ENCODE measurements at regions not wholly inside any gene's neighbourhood (a gene's known extent, or its start where the extent isn't known, plus 50 kb on each side); places are given as distances from the start of the nearest gene placed in this dataset.

DNA sequence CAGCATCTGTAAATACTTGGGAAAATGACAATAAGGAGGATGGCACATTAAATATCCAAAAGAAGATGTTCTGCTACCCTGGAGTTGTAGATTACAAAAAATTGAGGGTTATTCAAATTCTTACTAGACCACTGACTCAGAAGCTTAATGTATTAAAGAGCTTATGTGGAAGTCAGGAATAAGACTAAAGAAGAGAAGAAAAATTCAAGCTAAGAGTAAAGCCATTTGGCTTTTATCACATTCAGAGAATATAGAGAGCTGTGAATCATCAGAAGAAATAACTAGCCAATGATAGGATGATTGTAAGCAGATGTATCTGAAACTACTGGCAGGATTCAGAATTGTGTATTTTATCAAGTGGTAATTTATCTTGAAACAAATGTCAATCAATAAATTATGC, 237.0 kb downstream of the TBX15 start:
- no peak overlapping the region for H3K27ac Mint-ChIP-seq
- ChIA-PET POLR2A (interaction anchor here in 1 of 2 donors (0.5 kb wide), 1 partner anchor 207 kb away, joined by 4 read pairs; no protein-coding TSS in a partner anchor), CTCF (no interaction called here)
- no peaks in the 10 kb centered on the region for H3K27me3 ChIP-seq (replicated peaks in 1 of 2; ENCODE audit: control insufficient read depth in 2 of 2, extremely low read depth in 1 of 2, insufficient read depth in 2 of 2, low read length in 1 of 2)
- no peaks in the 10 kb centered on the region for H3K27me3 Mint-ChIP-seq
- H3K36me3 ChIP-seq (ENCODE audit: control insufficient read depth in 2 of 2, extremely low read depth in 1 of 2, insufficient read depth in 1 of 2, low read length in 1 of 2), result no peaks in the 10 kb centered on the region
- H3K9me3 Mint-ChIP-seq, result peaks cover 2 to 16% (median 13%) of the 10 kb centered on the region in 3 donors
- H3K4me3 Mint-ChIP-seq, result no peak overlapping the region
- ATAC-seq (replicated peaks in 1 of 4), result no peak
- H3K4me1 Mint-ChIP-seq, result no peaks in the 10 kb centered on the region
- no peak overlapping the region for H3K4me3 ChIP-seq (ENCODE audit: control insufficient read depth in 1 of 2, extremely low read depth in 1 of 2, low read length in 1 of 2)
- H3K36me3 Mint-ChIP-seq, result no peaks in the 10 kb centered on the region
- no peak overlapping the region for H3K27ac ChIP-seq (ENCODE audit: low read length)
- no peaks in the 10 kb centered on the region for H3K9me3 ChIP-seq
- H3K4me1 ChIP-seq (ENCODE audit: control insufficient read depth in 1 of 2, extremely low read depth in 1 of 2, insufficient read depth in 2 of 2, low read length in 2 of 2), result no peaks in the 10 kb centered on the region
- no peak for DNase-seq

DNA sequence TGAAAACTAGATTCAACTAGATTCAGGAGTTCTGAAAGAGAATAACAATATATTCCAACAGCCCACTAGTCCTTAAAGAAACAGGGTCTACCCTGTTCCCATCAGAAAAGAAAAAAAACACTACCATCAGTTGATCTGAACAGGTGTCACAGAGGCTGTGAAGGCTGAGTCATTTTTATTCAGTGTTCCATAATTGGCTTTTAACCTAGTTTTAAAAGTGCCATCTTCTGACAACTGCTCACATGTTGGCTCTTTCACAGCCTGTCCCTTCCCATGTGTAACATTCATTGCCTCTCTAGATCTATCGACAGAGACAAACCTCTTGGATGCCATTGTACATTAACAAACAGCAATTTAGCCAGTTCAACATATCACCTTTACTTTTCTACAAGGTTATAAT, 243.7 kb downstream of the TBX15 start:
- peaks cover 0 to 2% of the 10 kb centered on the region in 2 experiments for H3K27me3 ChIP-seq (replicated peaks in 1 of 2; ENCODE audit: control insufficient read depth in 2 of 2, extremely low read depth in 1 of 2, insufficient read depth in 2 of 2, low read length in 1 of 2)
- no peaks in the 10 kb centered on the region for H3K9me3 ChIP-seq
- ATAC-seq (replicated peaks in 1 of 4) (no peak), DNase-seq (no peak)
- Mint-ChIP-seq H3K4me1 (no peaks in the 10 kb centered on the region), H3K36me3 (no peaks in the 10 kb centered on the region), H3K4me3 (no peak overlapping the region), H3K9me3 (peaks cover 9 to 12% (median 10%) of the 10 kb centered on the region in 3 donors), H3K27me3 (no peaks in the 10 kb centered on the region), H3K27ac (no peak overlapping the region)
- no peaks in the 10 kb centered on the region for H3K36me3 ChIP-seq (ENCODE audit: control insufficient read depth in 2 of 2, extremely low read depth in 1 of 2, insufficient read depth in 1 of 2, low read length in 1 of 2)
- ChIA-PET CTCF (no interaction called here), POLR2A (no interaction called here)
- H3K4me3 ChIP-seq (ENCODE audit: control insufficient read depth in 1 of 2, extremely low read depth in 1 of 2, low read length in 1 of 2), result no peak overlapping the region
- WGBS (ENCODE audit: insufficient coverage), result 60% methylated on average over 1 of the region's 1 CpG
- no peaks in the 10 kb centered on the region for H3K4me1 ChIP-seq (ENCODE audit: control insufficient read depth in 1 of 2, extremely low read depth in 1 of 2, insufficient read depth in 2 of 2, low read length in 2 of 2)
- H3K27ac ChIP-seq (ENCODE audit: low read length), result no peak overlapping the region

DNA sequence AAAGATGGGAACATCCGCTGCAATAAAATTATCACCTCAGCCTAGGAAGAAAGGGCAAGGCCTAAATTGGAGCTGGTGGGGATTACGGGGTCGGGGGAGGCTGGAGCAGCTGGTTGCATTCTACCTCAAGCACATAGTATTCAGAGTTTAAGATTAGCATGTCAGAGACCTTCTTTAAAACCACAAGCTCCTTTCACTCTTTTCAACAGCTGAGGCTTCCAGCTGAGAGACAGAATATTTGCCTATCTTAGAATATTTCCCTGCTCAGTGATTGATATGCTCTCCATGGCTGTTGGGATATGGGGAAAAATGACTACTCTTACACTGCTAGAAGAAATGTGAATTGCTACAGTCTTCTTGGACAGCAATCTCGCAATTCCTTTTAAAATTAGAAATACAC, 248.6 kb downstream of the TBX15 start:
- no peaks in the 10 kb centered on the region for H3K9me3 ChIP-seq
- POLR2A ChIA-PET, result interaction anchor here in 1 of 2 donors (0.6 kb wide), 1 partner anchor 9 kb away, joined by 4 read pairs; no protein-coding TSS in a partner anchor
- no peak overlapping the region for H3K27ac Mint-ChIP-seq
- H3K4me3 ChIP-seq (ENCODE audit: control insufficient read depth in 1 of 2, extremely low read depth in 1 of 2, low read length in 1 of 2), result no peak overlapping the region
- no peaks in the 10 kb centered on the region for H3K4me1 ChIP-seq (ENCODE audit: control insufficient read depth in 1 of 2, extremely low read depth in 1 of 2, insufficient read depth in 2 of 2, low read length in 2 of 2)
- no peaks in the 10 kb centered on the region for H3K36me3 ChIP-seq (ENCODE audit: control insufficient read depth in 2 of 2, extremely low read depth in 1 of 2, insufficient read depth in 1 of 2, low read length in 1 of 2)
- peaks cover 0 to 2% of the 10 kb centered on the region in 2 experiments for H3K27me3 ChIP-seq (replicated peaks in 1 of 2; ENCODE audit: control insufficient read depth in 2 of 2, extremely low read depth in 1 of 2, insufficient read depth in 2 of 2, low read length in 1 of 2)
- no CpG with 5 or more reads among the region's 4 CpGs for WGBS (ENCODE audit: insufficient coverage)
- no peak overlapping the region for H3K4me3 Mint-ChIP-seq
- ATAC-seq (replicated peaks in 1 of 4) (no peak), DNase-seq (no peak)
- H3K4me1 Mint-ChIP-seq, result no peaks in the 10 kb centered on the region
- H3K27ac ChIP-seq (ENCODE audit: low read length), result no peak overlapping the region
- CTCF ChIA-PET, result no interaction called here
- peaks cover 4 to 13% (median 12%) of the 10 kb centered on the region in 3 donors for H3K9me3 Mint-ChIP-seq
- H3K27me3 Mint-ChIP-seq, result no peaks in the 10 kb centered on the region
- no peaks in the 10 kb centered on the region for H3K36me3 Mint-ChIP-seq

DNA sequence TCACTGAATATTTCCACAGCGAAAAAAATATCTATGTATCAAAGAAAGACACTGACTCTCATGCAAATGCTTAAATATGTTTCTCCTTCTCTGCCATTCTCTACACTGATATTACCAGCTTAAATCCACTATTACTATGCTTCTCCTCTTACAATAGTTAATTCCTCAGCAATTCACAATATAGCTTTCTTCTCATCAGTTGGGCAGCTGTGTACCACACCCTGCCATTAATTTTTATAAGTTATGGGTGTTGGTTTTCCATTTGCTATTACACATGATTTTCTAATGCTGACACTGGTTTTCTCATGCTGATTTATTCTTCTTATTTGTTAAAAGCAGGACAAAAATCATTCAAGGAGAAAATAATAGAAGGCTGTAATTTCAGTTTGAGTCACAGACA, 251.8 kb downstream of the TBX15 start:
- ChIA-PET POLR2A (no interaction called here), CTCF (no interaction called here)
- Histone ChIP-seq H3K36me3 (ENCODE audit: control insufficient read depth in 2 of 2, extremely low read depth in 1 of 2, insufficient read depth in 1 of 2, low read length in 1 of 2) (no peaks in the 10 kb centered on the region), H3K9me3 (no peaks in the 10 kb centered on the region), H3K27ac (ENCODE audit: low read length) (no peak overlapping the region), H3K4me3 (ENCODE audit: control insufficient read depth in 1 of 2, extremely low read depth in 1 of 2, low read length in 1 of 2) (no peak overlapping the region), H3K4me1 (ENCODE audit: control insufficient read depth in 1 of 2, extremely low read depth in 1 of 2, insufficient read depth in 2 of 2, low read length in 2 of 2) (no peaks in the 10 kb centered on the region), H3K27me3 (replicated peaks in 1 of 2; ENCODE audit: control insufficient read depth in 2 of 2, extremely low read depth in 1 of 2, insufficient read depth in 2 of 2, low read length in 1 of 2) (no peaks in the 10 kb centered on the region)
- Mint-ChIP-seq H3K27me3 (no peaks in the 10 kb centered on the region), H3K4me1 (no peaks in the 10 kb centered on the region), H3K4me3 (no peak overlapping the region), H3K9me3 (peaks cover 10 to 16% (median 15%) of the 10 kb centered on the region in 3 donors), H3K27ac (no peak overlapping the region), H3K36me3 (no peaks in the 10 kb centered on the region)
- WGBS (ENCODE audit: insufficient coverage), result no CpG with 5 or more reads among the region's 1 CpG
- no peak for DNase-seq
- ATAC-seq (replicated peaks in 1 of 4), result no peak

DNA sequence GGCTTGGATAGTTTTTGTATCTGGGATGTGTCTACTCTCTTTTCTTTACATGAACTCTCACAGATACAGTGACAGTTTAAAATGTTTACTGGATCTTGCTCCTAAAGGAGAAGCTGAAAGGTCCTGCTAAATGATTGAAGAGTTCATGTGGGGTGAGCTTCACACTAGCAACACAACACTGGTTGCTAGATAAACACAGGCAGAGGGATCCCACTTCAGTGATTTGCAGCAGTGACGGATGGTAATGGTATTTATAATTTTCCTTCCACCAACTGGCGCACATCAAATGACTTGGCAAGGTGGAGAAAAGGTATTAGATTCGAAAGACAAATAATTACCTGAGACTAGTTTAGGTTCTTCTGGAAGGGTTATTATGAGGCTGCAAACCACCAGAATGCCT, 270.2 kb downstream of the TBX15 start:
- Histone ChIP-seq H3K9me3 (no peaks in the 10 kb centered on the region), H3K4me3 (ENCODE audit: control insufficient read depth in 1 of 2, extremely low read depth in 1 of 2, low read length in 1 of 2) (no peak overlapping the region), H3K27me3 (replicated peaks in 1 of 2; ENCODE audit: control insufficient read depth in 2 of 2, extremely low read depth in 1 of 2, insufficient read depth in 2 of 2, low read length in 1 of 2) (no peaks in the 10 kb centered on the region), H3K27ac (ENCODE audit: low read length) (no peak overlapping the region), H3K4me1 (ENCODE audit: control insufficient read depth in 1 of 2, extremely low read depth in 1 of 2, insufficient read depth in 2 of 2, low read length in 2 of 2) (no peaks in the 10 kb centered on the region), H3K36me3 (ENCODE audit: control insufficient read depth in 2 of 2, extremely low read depth in 1 of 2, insufficient read depth in 1 of 2, low read length in 1 of 2) (no peaks in the 10 kb centered on the region)
- Mint-ChIP-seq H3K27me3 (no peaks in the 10 kb centered on the region), H3K36me3 (no peaks in the 10 kb centered on the region), H3K27ac (no peak overlapping the region), H3K4me1 (no peaks in the 10 kb centered on the region), H3K9me3 (peaks cover 3 to 13% (median 7%) of the 10 kb centered on the region in 3 donors), H3K4me3 (no peak overlapping the region)
- no CpG with 5 or more reads among the region's 3 CpGs for WGBS (ENCODE audit: insufficient coverage)
- DNase-seq (no peak), ATAC-seq (replicated peaks in 1 of 4) (no peak)
- CTCF ChIA-PET, result no interaction called here
- POLR2A ChIA-PET, result no interaction called here

DNA sequence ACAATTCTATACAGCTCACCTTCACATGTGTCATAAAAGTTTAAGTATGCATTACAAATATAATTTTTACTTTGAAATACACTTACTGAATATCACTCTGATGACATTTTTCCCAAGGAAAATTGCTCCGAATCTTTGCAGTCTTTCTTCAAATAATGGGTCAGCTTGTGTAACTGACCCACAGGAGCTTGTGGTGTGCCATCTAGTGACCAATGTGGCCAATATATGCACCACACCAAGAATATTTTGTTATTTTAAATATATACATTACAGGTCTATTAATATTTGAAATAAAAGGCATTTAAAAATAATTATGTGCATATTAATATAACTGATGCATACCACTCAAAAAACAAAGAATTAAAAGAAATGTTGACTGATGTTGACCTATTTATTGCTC, 271.4 kb downstream of the TBX15 start:
- no peak for ATAC-seq (replicated peaks in 1 of 4)
- ChIA-PET POLR2A (no interaction called here), CTCF (no interaction called here)
- H3K4me3 Mint-ChIP-seq, result no peak overlapping the region
- H3K27me3 ChIP-seq (replicated peaks in 1 of 2; ENCODE audit: control insufficient read depth in 2 of 2, extremely low read depth in 1 of 2, insufficient read depth in 2 of 2, low read length in 1 of 2), result no peaks in the 10 kb centered on the region
- WGBS (ENCODE audit: insufficient coverage), result no CpG with 5 or more reads among the region's 1 CpG
- H3K4me3 ChIP-seq (ENCODE audit: control insufficient read depth in 1 of 2, extremely low read depth in 1 of 2, low read length in 1 of 2), result no peak overlapping the region
- H3K4me1 Mint-ChIP-seq, result no peaks in the 10 kb centered on the region
- no peaks in the 10 kb centered on the region for H3K36me3 Mint-ChIP-seq
- H3K27ac ChIP-seq (ENCODE audit: low read length), result no peak overlapping the region
- H3K9me3 ChIP-seq, result no peaks in the 10 kb centered on the region
- no peaks in the 10 kb centered on the region for H3K27me3 Mint-ChIP-seq
- H3K36me3 ChIP-seq (ENCODE audit: control insufficient read depth in 2 of 2, extremely low read depth in 1 of 2, insufficient read depth in 1 of 2, low read length in 1 of 2), result no peaks in the 10 kb centered on the region
- no peak for DNase-seq
- no peak overlapping the region for H3K27ac Mint-ChIP-seq
- H3K4me1 ChIP-seq (ENCODE audit: control insufficient read depth in 1 of 2, extremely low read depth in 1 of 2, insufficient read depth in 2 of 2, low read length in 2 of 2), result no peaks in the 10 kb centered on the region
- H3K9me3 Mint-ChIP-seq, result peaks cover 5 to 22% (median 11%) of the 10 kb centered on the region in 3 donors

DNA sequence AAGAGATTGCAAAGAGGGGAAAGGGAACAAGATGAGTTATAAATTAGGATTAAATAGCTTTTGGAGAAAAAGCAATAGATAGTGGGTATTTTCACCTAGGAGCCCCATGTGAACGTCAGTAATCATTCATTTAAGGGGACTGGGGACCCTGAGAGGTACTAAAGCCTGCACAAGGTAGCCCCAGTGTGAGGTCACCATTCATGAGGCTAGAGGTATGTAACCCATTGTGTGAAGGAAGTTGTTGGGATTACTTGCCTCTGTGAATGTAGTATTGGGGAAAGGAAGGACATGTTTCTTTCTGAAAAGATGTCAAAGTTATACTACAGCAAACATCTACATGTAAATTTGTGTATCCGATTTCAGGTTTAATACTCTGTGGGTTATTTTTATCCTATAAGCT, 276.8 kb downstream of the TBX15 start:
- ChIA-PET POLR2A (no interaction called here), CTCF (no interaction called here)
- H3K4me1 ChIP-seq (ENCODE audit: control insufficient read depth in 1 of 2, extremely low read depth in 1 of 2, insufficient read depth in 2 of 2, low read length in 2 of 2), result no peaks in the 10 kb centered on the region
- Mint-ChIP-seq H3K9me3 (peaks cover 9 to 22% (median 13%) of the 10 kb centered on the region in 3 donors), H3K27me3 (no peaks in the 10 kb centered on the region), H3K36me3 (no peaks in the 10 kb centered on the region), H3K27ac (no peak overlapping the region), H3K4me3 (no peak overlapping the region), H3K4me1 (no peaks in the 10 kb centered on the region)
- no peak overlapping the region for H3K4me3 ChIP-seq (ENCODE audit: control insufficient read depth in 1 of 2, extremely low read depth in 1 of 2, low read length in 1 of 2)
- 29% methylated on average over 1 of the region's 2 CpGs for WGBS (ENCODE audit: insufficient coverage)
- no peaks in the 10 kb centered on the region for H3K9me3 ChIP-seq
- H3K36me3 ChIP-seq (ENCODE audit: control insufficient read depth in 2 of 2, extremely low read depth in 1 of 2, insufficient read depth in 1 of 2, low read length in 1 of 2), result no peaks in the 10 kb centered on the region
- H3K27me3 ChIP-seq (replicated peaks in 1 of 2; ENCODE audit: control insufficient read depth in 2 of 2, extremely low read depth in 1 of 2, insufficient read depth in 2 of 2, low read length in 1 of 2), result no peaks in the 10 kb centered on the region
- no peak for DNase-seq
- no peak for ATAC-seq (replicated peaks in 1 of 4)
- H3K27ac ChIP-seq (ENCODE audit: low read length), result no peak overlapping the region

Measured in T-cell (primary cell).